GM21360 (cell line): ENCODE measurements at regions not wholly inside any gene's neighbourhood (a gene's known extent, or its start where the extent isn't known, plus 50 kb on each side); places are given as distances from the start of the nearest gene placed in this dataset.

Source experiments
- ATAC-seq: cut with Tn5 transposase; IDR thresholded peaks from one replicate; pipeline ENCODE4 v1.9.1; 2021; ENCODE audit warnings: mild to moderate bottlenecking, moderate library complexity; ENCODE audit not compliant: unreplicated experiment

- no peak for ATAC-seq
Observed at GRCh38 chr17:79258041-79258440, 183.4 kb downstream of the ENGASE start.

GRCh38 chr17:79255926-79256585 lies 181.4 kb downstream of the ENGASE start:
- no peak for ATAC-seq

- no peak for ATAC-seq
Observed at GRCh38 chr17:79255456-79255855, 180.8 kb downstream of the ENGASE start.

- ATAC-seq: no peak
Observed at GRCh38 chr17:79255046-79255445, 180.4 kb downstream of the ENGASE start.

GRCh38 chr17:79252886-79253285 lies 178.3 kb downstream of the ENGASE start:
- ATAC-seq: no peak

GRCh38 chr17:79251824-79252223 lies 177.2 kb downstream of the ENGASE start:
- ATAC-seq: no peak

- no peak for ATAC-seq
Observed at GRCh38 chr17:79249929-79250521, 175.4 kb downstream of the ENGASE start.

- no peak for ATAC-seq
Observed at GRCh38 chr17:79248843-79249493, 174.3 kb downstream of the ENGASE start.

GRCh38 chr17:79246225-79247190 lies 171.9 kb downstream of the ENGASE start:
- ATAC-seq: no peak

GRCh38 chr17:79244665-79245064 lies 170.0 kb downstream of the ENGASE start:
- no peak for ATAC-seq

- ATAC-seq: no peak
Observed at GRCh38 chr17:79243996-79244395, 169.4 kb downstream of the ENGASE start.

GRCh38 chr17:79243603-79243990 lies 169.0 kb downstream of the ENGASE start:
- ATAC-seq: no peak

- ATAC-seq: no peak
Observed at GRCh38 chr17:79242873-79243602, 168.4 kb downstream of the ENGASE start.

GRCh38 chr17:79242393-79242792 lies 167.8 kb downstream of the ENGASE start:
- ATAC-seq: no peak

- ATAC-seq: no peak
Observed at GRCh38 chr17:79241616-79242015, 167.0 kb downstream of the ENGASE start.

- ATAC-seq: no peak
Observed at GRCh38 chr17:79239205-79239604, 164.6 kb downstream of the ENGASE start.

GRCh38 chr17:79237448-79238053 lies 162.9 kb downstream of the ENGASE start:
- ATAC-seq: no peak

GRCh38 chr17:79235808-79236207 lies 161.2 kb downstream of the ENGASE start:
- ATAC-seq: no peak

- no peak for ATAC-seq
Observed at GRCh38 chr17:79233916-79234551, 159.4 kb downstream of the ENGASE start.

- ATAC-seq: no peak
Observed at GRCh38 chr17:79232957-79233356, 158.3 kb downstream of the ENGASE start.
